ENCODE measurements at regions not wholly inside any gene's neighbourhood (a gene's known extent, or its start where the extent isn't known, plus 50 kb on each side); places are given as distances from the start of the nearest gene placed in this dataset.

DNA sequence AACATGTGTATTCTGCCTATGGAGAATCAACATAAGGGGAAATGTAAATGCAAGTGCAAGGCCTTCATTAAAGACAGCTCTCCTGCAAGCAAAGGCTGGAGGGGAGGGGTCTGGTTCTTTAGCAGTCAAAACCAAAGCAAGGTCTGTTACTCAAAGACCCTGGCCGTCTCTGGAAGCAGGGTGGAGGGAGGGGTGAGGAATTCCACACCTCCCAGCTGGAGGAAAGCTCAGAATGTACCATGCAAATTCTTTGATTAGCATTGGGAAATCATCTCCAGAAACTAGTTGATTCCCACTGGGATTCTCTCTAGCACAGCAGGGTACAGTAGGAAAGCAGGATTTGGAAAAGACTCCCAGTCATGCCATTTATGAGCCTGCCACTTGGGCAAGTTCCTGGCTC, 77.3 kb upstream of the ASIC2 start:
- TF ChIP-seq, protein P1, sequence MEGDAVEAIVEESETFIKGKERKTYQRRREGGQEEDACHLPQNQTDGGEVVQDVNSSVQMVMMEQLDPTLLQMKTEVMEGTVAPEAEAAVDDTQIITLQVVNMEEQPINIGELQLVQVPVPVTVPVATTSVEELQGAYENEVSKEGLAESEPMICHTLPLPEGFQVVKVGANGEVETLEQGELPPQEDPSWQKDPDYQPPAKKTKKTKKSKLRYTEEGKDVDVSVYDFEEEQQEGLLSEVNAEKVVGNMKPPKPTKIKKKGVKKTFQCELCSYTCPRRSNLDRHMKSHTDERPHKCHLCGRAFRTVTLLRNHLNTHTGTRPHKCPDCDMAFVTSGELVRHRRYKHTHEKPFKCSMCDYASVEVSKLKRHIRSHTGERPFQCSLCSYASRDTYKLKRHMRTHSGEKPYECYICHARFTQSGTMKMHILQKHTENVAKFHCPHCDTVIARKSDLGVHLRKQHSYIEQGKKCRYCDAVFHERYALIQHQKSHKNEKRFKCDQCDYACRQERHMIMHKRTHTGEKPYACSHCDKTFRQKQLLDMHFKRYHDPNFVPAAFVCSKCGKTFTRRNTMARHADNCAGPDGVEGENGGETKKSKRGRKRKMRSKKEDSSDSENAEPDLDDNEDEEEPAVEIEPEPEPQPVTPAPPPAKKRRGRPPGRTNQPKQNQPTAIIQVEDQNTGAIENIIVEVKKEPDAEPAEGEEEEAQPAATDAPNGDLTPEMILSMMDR (IDR thresholded peaks at IDR 0.05), result no peak
- intact Hi-C loops (cut with DNase I, micrococcal nuclease), result no loop called here

DNA sequence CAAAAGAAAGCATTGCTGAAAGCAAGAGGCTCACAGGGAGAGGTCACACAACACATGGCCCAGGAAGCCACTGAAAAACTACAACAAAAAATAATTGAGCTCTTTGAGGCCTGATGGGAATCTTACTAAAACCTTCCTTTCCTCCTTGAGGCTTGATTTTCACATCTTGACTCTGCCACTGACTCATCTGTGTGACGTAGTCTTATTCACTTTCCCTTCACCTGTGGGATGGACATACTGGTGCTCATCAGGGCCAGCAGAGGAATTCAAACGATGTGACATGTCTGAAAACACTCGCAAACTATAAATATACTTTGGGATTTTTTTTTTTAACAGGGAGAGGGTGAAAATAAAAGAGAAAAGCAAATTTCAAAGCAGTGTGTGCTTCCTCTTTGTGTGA, 78.3 kb upstream of the ASIC2 start:
- no peak overlapping the region for H3K4me3 ChIP-seq
- H3K4me1 ChIP-seq (ENCODE audit: low read depth), result peaks cover 12% of the 10 kb centered on the region
- intact Hi-C loops (cut with DNase I, micrococcal nuclease), result no loop called here
- TF ChIP-seq, protein P1 (IDR thresholded peaks at IDR 0.05), result no peak
- DNase-seq, result no peak
- no peak for ATAC-seq
- H3K9me3 ChIP-seq, result no peaks in the 10 kb centered on the region
- H3K36me3 ChIP-seq (ENCODE audit: low read depth), result no peaks in the 10 kb centered on the region

More for the DNA sequence above, 77.3 kb upstream of the ASIC2 start:
- no peaks in the 10 kb centered on the region for H3K9me3 ChIP-seq
- H3K36me3 ChIP-seq (ENCODE audit: low read depth), result no peaks in the 10 kb centered on the region
- no peak for DNase-seq
- H3K4me3 ChIP-seq, result no peak overlapping the region
- H3K4me1 ChIP-seq (ENCODE audit: low read depth), result peaks cover 10% of the 10 kb centered on the region
- ATAC-seq, result no peak

DNA sequence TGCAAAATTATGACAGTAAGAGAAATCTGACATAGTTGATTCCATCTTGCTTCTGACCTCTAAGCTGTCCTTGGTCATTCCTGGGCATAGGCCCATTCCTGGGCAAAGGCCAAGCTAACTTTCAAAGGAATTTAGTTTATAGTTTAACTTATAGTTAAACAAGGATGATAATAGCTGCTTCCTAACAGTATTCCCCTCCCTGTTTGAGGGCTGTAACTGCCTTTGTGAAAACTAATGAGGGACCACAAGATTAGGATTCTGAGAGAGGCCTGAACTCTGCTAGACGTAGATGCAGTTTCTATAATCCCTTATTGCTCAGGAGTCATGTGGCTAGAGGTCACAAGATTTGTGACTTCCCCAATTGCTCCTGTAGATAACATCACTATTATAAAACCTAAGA, 80.2 kb upstream of the ASIC2 start:
- intact Hi-C loops (cut with DNase I, micrococcal nuclease), result no loop called here
- TF ChIP-seq, protein P1 (IDR thresholded peaks at IDR 0.05), result no peak
- Histone ChIP-seq H3K4me3 (no peak overlapping the region), H3K4me1 (ENCODE audit: low read depth) (peaks cover 13% of the 10 kb centered on the region), H3K36me3 (ENCODE audit: low read depth) (no peaks in the 10 kb centered on the region), H3K9me3 (no peaks in the 10 kb centered on the region)
- ATAC-seq (peak; percentile 31), DNase-seq (peak in 1 of 3 donors; percentile 32)

DNA sequence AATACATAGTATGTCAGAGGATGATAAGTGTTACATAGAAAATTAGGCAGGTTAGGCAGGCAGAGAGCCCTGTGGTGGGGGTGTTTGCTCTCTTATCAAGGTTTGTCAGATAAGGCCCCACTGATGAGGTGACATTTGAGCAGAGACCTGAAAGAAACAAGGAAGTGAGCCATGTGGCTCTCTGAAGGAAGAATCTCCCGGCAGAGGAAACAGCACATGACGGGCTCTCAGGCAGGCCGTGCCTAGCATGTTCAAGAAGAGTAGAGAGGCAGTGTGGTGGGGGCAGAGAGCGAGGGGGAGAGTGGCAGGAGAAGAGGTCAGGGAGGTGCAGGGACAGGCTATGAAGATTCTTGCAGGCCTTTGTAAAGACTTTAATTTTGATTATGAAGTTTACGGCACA, 82.0 kb upstream of the ASIC2 start:
- DNase-seq (peak in 2 of 3 donors; percentile 22 to 30), ATAC-seq (peak; percentile 25)
- intact Hi-C loops (cut with DNase I, micrococcal nuclease), result no loop called here

DNA sequence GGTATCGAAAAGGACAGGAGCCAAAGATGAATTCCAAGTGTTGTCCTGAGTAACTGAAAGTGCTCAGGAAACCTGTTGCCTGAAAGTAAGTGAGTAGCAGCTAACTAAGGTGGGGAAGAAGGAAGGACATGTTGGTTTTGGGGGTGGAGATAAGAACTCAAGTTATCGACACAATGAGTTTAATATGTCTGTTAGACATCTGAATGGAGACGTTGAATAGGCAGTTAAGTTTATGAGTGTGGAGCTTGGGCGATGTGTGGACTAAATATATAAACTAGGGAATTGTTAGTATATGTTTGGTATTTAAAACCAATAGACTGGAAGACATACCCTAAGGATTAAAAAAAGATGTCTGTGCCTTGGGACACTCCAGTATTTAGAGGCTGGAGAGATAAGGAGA, 82.7 kb upstream of the ASIC2 start:
- DNase-seq (no peak), ATAC-seq (peak; percentile 61)
- H3K4me3 ChIP-seq, result no peak overlapping the region
- TF ChIP-seq, protein P1 (IDR thresholded peaks at IDR 0.05), result no peak
- no peaks in the 10 kb centered on the region for H3K36me3 ChIP-seq (ENCODE audit: low read depth)
- peaks cover 13% of the 10 kb centered on the region for H3K4me1 ChIP-seq (ENCODE audit: low read depth)
- intact Hi-C loops (cut with DNase I, micrococcal nuclease), result no loop called here
- H3K9me3 ChIP-seq, result no peaks in the 10 kb centered on the region

More for the DNA sequence above, 82.0 kb upstream of the ASIC2 start:
- TF ChIP-seq, protein P1 (IDR thresholded peaks at IDR 0.05), result no peak
- Histone ChIP-seq H3K36me3 (ENCODE audit: low read depth) (no peaks in the 10 kb centered on the region), H3K4me1 (ENCODE audit: low read depth) (peaks cover 13% of the 10 kb centered on the region), H3K4me3 (no peak overlapping the region), H3K9me3 (no peaks in the 10 kb centered on the region)
